ENCODE measurements at regions not wholly inside any gene's neighbourhood (a gene's known extent, or its start where the extent isn't known, plus 50 kb on each side); places are given as distances from the start of the nearest gene placed in this dataset.

DNA sequence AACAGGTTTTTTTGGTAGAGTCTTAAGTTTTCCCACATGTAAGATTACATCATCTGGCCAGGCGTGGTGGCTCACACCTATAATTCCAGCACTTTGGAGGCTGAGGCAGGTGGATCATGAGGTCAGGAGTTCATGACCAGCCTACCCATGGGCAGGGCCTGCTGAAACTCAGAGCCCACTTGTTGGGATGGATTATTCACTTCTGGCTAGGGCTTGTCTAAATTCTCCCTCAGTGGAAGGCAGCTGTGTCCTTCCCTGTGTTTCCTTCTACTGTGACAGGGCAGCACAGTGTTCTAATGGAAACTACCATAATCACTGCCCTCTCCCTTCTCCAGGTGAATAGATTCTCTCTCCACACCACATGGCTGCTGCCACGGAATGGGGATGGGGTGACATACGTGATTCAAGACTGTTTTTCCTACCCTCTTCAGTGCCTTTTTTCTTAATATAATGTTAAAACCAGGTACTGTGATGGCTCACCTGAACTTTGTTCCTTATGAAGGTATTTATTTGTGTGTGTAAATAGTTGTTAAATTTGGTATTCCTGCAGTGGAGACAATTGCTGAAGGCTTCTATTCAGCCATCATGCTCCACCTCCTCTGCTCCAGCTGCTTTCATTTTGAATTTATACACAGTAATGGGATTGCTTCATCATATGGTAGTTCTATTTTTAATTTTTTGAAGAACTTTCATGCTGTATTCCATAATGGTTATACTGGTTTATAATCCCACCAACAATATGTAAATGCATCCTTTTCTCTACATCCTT lies 287.2 kb upstream of the HS3ST1 start:
- no peak for FAIRE-seq
- Histone ChIP-seq H4K20me1 (replicated peaks in 1 of 2; ENCODE audit: control insufficient read depth in 1 of 2, insufficient read depth in 2 of 2, low read length in 2 of 2) (no peaks in the 10 kb centered on the region), H2BK12ac (ENCODE audit: low read depth, low read length) (no peak overlapping the region), H3K36me3 (ENCODE audit: control insufficient read depth in 2 of 4, insufficient read depth in 4 of 4, low read length in 3 of 4) (no peaks in the 10 kb centered on the region), H3K4me1 (replicated peaks in 1 of 4; ENCODE audit: control insufficient read depth in 3 of 4, insufficient read depth in 4 of 4, low read length in 3 of 4) (0 out of 7 replicates have a peak, but pooled peaks cover 0 to 2% (median 0%) of the 10 kb centered on the region in 4 experiments), H3K27ac (ENCODE audit: low read depth, low read length) (no peak overlapping the region), H2BK5ac (ENCODE audit: low read depth, low read length) (no peak overlapping the region), H3K9ac (replicated peaks in 1 of 4; ENCODE audit: extremely low read depth in 1 of 4, low read depth in 3 of 4, low read length in 3 of 4) (no peak overlapping the region), H3K4me2 (ENCODE audit: insufficient read depth in 1 of 2, low read depth in 2 of 2, low read length in 2 of 2) (no peak overlapping the region), H3K79me1 (ENCODE audit: low read depth, low read length) (no peaks in the 10 kb centered on the region), H4K8ac (ENCODE audit: extremely low read depth, insufficient read depth, low read length) (no peak overlapping the region), H3K9me3 (ENCODE audit: insufficient read depth in 2 of 2, low read depth in 1 of 2, low read length in 1 of 2) (no peaks in the 10 kb centered on the region), H3K23ac (ENCODE audit: insufficient read length) (no peak overlapping the region), H3K56ac (replicated peaks; ENCODE audit: insufficient read length, low read depth, low read length) (no peak overlapping the region), H3K23me2 (ENCODE audit: low read depth, low read length) (no peaks in the 10 kb centered on the region), H2AFZ (ENCODE audit: low read length) (no peak overlapping the region), H2BK15ac (ENCODE audit: low read length) (no peak overlapping the region), H3K27me3 (replicated peaks in 1 of 4; ENCODE audit: control insufficient read depth in 3 of 4, extremely low read depth in 1 of 4, insufficient read depth in 3 of 4, low read length in 3 of 4) (no peaks in the 10 kb centered on the region), H3K79me2 (ENCODE audit: control insufficient read depth in 1 of 2, insufficient read depth in 2 of 2, low read length in 2 of 2) (no peaks in the 10 kb centered on the region), H3K4ac (replicated peaks; ENCODE audit: insufficient read length, low read depth, low read length) (no peak overlapping the region), H3K18ac (ENCODE audit: extremely low read depth, low read length) (no peak overlapping the region), H2BK120ac (replicated peaks; ENCODE audit: low read depth, low read length) (no peak overlapping the region), H4K91ac (replicated peaks; ENCODE audit: insufficient read length, low read length) (no peak overlapping the region), H2BK20ac (ENCODE audit: low read length) (no peak overlapping the region), H3K14ac (ENCODE audit: insufficient read length) (no peak overlapping the region), H2AK5ac (ENCODE audit: low read depth, low read length) (no peak overlapping the region), H4K5ac (ENCODE audit: insufficient read length, low read depth, low read length) (no peak overlapping the region), H3K4me3 (ENCODE audit: extremely low read depth in 1 of 4, insufficient read depth in 2 of 4, low read depth in 3 of 4, low read length in 4 of 4) (no peak overlapping the region)
- ChIA-PET POLR2A (ENCODE audit: partially characterized antibody) (no interaction called here), CTCF (ENCODE audit: partially characterized antibody) (no interaction called here)
- no peak for TF ChIP-seq JUND (IDR thresholded peaks at IDR 0.05; ENCODE audit: low read length)
- no peak for TF ChIP-seq SIX5 (IDR thresholded peaks at IDR 0.05; ENCODE audit: low read depth, low read length)
- TF ChIP-seq YY1 (IDR thresholded peaks at IDR 0.05; ENCODE audit: low read depth, low read length) = no peak
- DNase-seq (ENCODE audit: low read depth in 1 of 2, low spot score in 2 of 2) = no peak
- WGBS, 2 experiments (ENCODE audit: extremely low coverage in 1 of 2, insufficient coverage in 1 of 2, insufficient read length in 1 of 2, insufficient replicate concordance in 2 of 2, low coverage in 1 of 2, low lambda C conversion rate in 2 of 2, missing lambda C conversion rate in 1 of 2) = 87% methylated on average over 3 of the region's 3 CpGs; no CpG with 5 or more reads in 1 of the 2 experiments
